ENCODE measurements at regions not wholly inside any gene's neighbourhood (a gene's known extent, or its start where the extent isn't known, plus 50 kb on each side); places are given as distances from the start of the nearest gene placed in this dataset.

DNA sequence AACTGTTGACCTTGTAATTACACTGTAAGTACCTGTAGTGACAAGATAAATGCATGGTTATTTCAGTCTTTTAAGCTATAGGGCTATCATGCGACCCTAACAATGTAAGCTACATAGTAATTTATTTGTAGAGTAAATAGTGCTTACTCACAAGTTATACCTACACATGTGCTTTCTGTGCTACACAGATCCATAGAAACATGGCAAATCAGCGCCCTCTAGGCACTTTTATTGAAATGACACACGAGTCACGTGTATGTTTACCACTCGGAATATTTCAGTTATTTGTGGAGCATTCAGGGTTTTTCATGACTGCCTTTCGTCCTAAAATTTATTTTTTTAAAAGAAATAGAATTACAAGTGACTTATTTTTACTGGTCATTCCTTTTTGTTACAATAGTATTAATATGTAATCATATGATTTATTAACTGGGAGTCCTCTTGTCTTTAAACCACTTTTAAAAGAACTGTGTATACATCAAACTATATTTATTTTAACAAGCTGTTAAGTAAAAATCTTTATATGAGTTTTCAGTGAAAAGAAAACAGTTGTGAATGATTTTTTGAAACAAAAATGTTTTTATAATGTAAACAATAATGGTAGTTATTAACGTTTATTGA, 1242.3 kb upstream of the WWC1 start:
- Histone ChIP-seq H3K27me3 (ENCODE audit: insufficient read depth, low read length) (no peaks in the 10 kb centered on the region), H2AFZ (ENCODE audit: low read depth, low read length) (no peak overlapping the region), H3K9me3 (ENCODE audit: low read length) (no peaks in the 10 kb centered on the region), H3K4me3 (ENCODE audit: low read length) (no peak overlapping the region), H3K4me1 (ENCODE audit: insufficient read depth, low read length) (no peaks in the 10 kb centered on the region), H3K36me3 (ENCODE audit: insufficient read depth, low read length) (no peaks in the 10 kb centered on the region)

DNA sequence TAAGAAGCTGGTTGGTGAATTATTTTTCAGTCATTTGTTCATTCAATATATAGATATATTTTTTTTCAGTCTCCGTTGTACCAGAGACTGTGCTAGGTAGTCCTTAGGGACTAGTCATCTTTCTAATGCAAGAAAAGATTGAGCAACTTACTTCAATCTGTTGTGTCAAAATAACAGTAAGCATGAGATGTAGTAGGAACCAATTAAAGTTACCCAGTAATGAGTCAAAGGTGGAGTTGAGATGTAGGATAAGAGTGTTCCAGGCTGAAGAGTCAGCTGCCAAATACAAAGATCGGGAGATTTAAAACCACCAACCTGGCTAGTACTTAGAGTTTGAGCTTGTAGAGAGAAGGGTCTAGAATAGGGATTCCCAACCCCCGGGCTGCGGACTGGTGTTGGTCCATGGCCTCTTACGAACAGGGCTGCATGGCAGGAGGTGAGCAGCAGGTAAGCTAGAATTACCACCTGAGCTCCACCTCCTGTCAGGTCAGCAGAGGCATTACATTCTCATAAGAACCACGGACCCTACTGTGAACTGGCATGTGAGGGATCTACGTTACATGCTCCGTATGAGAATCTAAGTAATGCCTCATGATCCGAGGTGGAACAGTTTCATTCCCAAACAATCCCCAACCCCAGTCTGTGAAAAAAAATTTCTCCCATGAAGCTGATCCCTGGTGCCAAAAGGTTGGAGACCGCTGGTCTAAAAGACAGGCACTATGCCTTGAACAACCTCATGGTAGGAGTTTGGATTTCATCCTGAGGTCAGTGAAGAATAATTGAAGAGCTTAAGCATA, 1241.5 kb upstream of the WWC1 start:
- Histone ChIP-seq H3K27me3 (ENCODE audit: insufficient read depth, low read length) (no peaks in the 10 kb centered on the region), H3K9me3 (ENCODE audit: low read length) (no peaks in the 10 kb centered on the region), H3K4me1 (ENCODE audit: insufficient read depth, low read length) (no peaks in the 10 kb centered on the region), H2AFZ (ENCODE audit: low read depth, low read length) (no peak overlapping the region), H3K4me3 (ENCODE audit: low read length) (no peak overlapping the region), H3K36me3 (ENCODE audit: insufficient read depth, low read length) (no peaks in the 10 kb centered on the region)

DNA sequence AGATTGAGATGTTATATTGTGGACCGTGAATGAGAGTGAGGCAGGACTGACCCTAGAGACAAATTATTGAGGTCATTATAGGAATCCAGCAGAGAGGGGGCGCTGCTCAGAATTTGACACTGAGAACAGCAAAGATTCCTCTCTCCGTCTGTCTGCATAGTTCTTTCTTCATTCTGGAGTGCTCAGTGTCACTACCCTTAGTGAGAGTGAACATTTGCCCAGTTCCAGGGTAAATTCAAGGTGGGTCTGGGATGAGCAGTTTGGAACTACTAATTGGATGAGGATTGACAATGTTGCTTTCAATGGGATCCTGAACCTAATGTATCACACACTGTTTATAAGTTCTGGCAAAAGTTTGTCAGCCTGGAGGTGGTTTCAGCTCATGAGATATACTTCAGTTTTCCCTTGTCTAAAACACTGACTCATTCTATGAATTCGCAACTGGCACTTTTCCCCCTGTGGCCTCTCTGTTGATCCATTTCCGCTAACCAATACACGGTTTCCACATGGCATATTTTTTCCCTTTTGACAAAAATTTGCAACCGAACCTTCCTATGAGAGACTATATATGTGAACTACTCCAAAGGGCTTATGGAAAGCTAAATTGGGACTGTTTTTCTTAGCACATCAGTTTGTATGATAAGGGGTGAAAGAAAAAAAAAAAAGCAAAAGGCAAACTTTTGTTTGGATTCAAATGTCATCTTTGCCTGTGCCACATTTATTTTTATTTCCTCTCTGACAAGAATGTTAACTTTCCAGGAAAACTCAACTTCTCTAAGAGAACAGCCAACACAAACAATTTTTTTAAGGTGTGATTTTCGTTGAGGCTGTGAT, 1240.7 kb upstream of the WWC1 start:
- Histone ChIP-seq H3K36me3 (ENCODE audit: insufficient read depth, low read length) (no peaks in the 10 kb centered on the region), H3K9me3 (ENCODE audit: low read length) (no peaks in the 10 kb centered on the region), H3K4me1 (ENCODE audit: insufficient read depth, low read length) (no peaks in the 10 kb centered on the region), H2AFZ (ENCODE audit: low read depth, low read length) (no peak overlapping the region), H3K27me3 (ENCODE audit: insufficient read depth, low read length) (no peaks in the 10 kb centered on the region), H3K4me3 (ENCODE audit: low read length) (no peak overlapping the region)

DNA sequence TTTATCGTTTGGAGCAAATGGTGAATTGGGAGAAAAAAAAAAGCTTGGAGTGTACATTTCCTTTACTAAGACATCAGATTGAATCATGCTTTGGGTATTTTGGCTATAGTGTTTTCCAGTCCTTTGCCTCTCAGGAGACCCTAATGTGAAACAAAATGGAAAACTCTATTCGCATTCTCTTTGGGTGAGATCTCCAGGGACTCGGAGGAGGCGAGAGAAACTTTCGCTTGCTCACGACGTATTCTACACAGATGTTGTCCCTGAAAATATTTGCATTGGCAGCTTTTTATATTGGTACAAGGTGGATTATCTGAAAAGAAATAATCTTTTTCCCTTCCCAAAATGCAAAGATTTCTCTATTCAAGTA, 1240.1 kb upstream of the WWC1 start:
- H3K9me3 ChIP-seq (ENCODE audit: low read length), result no peaks in the 10 kb centered on the region
- no peaks in the 10 kb centered on the region for H3K36me3 ChIP-seq (ENCODE audit: insufficient read depth, low read length)
- no peaks in the 10 kb centered on the region for H3K4me1 ChIP-seq (ENCODE audit: insufficient read depth, low read length)
- H2AFZ ChIP-seq (ENCODE audit: low read depth, low read length), result no peak overlapping the region
- H3K27me3 ChIP-seq (ENCODE audit: insufficient read depth, low read length), result no peaks in the 10 kb centered on the region
- H3K4me3 ChIP-seq (ENCODE audit: low read length), result no peak overlapping the region

DNA sequence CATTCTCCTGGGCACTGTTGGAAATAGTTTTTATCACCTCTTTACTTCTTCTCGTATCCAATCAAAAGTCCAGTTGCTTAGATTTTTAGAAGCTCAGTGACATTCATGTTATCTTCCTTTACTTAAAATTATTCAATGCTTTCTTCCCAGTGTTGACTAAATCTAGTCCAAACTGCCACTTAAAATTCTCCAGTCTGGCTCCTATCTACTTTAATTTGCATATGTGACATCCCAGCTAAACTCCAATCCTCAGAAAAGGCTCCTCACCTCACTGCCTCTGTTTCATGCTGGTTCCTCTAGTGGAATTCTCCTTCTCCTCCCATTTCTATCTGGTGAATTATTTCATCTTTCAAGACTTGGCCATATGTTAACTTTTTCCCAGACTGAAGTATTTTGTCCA, 1238.7 kb upstream of the WWC1 start:
- Histone ChIP-seq H2AFZ (ENCODE audit: low read depth, low read length) (no peak overlapping the region), H3K27me3 (ENCODE audit: insufficient read depth, low read length) (no peaks in the 10 kb centered on the region), H3K4me1 (ENCODE audit: insufficient read depth, low read length) (no peaks in the 10 kb centered on the region), H3K9me3 (ENCODE audit: low read length) (no peaks in the 10 kb centered on the region), H3K4me3 (ENCODE audit: low read length) (no peak overlapping the region), H3K36me3 (ENCODE audit: insufficient read depth, low read length) (no peaks in the 10 kb centered on the region)

DNA sequence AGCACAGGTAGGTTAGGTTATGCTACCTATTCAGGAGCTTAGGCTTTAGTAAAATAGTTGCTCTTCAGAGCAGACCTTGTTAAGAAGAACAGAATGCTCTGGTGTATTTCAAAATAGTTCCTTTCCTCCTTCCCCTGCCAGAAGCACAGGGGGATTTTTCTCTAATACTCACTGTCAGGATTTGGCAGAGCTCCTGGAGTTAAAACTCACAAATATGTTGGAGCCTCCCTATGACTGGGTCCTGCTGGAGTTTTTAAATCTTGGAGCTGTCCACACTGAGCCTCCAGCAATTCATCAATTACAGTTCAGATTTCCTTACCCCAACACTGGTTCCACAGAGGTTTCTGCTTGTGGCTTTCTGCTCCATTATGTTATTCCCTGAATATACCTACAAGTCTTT, 1233.8 kb upstream of the WWC1 start:
- no peaks in the 10 kb centered on the region for H3K36me3 ChIP-seq (ENCODE audit: insufficient read depth, low read length)
- H3K4me1 ChIP-seq (ENCODE audit: insufficient read depth, low read length), result no peaks in the 10 kb centered on the region
- H2AFZ ChIP-seq (ENCODE audit: low read depth, low read length), result no peak overlapping the region
- H3K27me3 ChIP-seq (ENCODE audit: insufficient read depth, low read length), result no peaks in the 10 kb centered on the region
- H3K4me3 ChIP-seq (ENCODE audit: low read length), result no peak overlapping the region
- no peaks in the 10 kb centered on the region for H3K9me3 ChIP-seq (ENCODE audit: low read length)

GRCh38 chr5:167061695-167062094, 1229.8 kb upstream of the WWC1 start:
- no peaks in the 10 kb centered on the region for H3K27me3 ChIP-seq (ENCODE audit: insufficient read depth, low read length)
- H3K9me3 ChIP-seq (ENCODE audit: low read length), result no peaks in the 10 kb centered on the region
- H3K36me3 ChIP-seq (ENCODE audit: insufficient read depth, low read length), result no peaks in the 10 kb centered on the region
- no peak overlapping the region for H2AFZ ChIP-seq (ENCODE audit: low read depth, low read length)
- no peak overlapping the region for H3K4me3 ChIP-seq (ENCODE audit: low read length)
- peaks cover 12% of the 10 kb centered on the region for H3K4me1 ChIP-seq (ENCODE audit: insufficient read depth, low read length)

GRCh38 chr5:167063116-167063515, 1228.3 kb upstream of the WWC1 start:
- Histone ChIP-seq H3K4me1 (ENCODE audit: insufficient read depth, low read length) (peaks cover 12% of the 10 kb centered on the region), H3K9me3 (ENCODE audit: low read length) (no peaks in the 10 kb centered on the region), H3K4me3 (ENCODE audit: low read length) (no peak overlapping the region), H3K36me3 (ENCODE audit: insufficient read depth, low read length) (no peaks in the 10 kb centered on the region), H3K27me3 (ENCODE audit: insufficient read depth, low read length) (no peaks in the 10 kb centered on the region), H2AFZ (ENCODE audit: low read depth, low read length) (no peak overlapping the region)

- H3K36me3 ChIP-seq (ENCODE audit: insufficient read depth, low read length), result no peaks in the 10 kb centered on the region
- H3K4me3 ChIP-seq (ENCODE audit: low read length), result no peak overlapping the region
- no peak overlapping the region for H2AFZ ChIP-seq (ENCODE audit: low read depth, low read length)
- H3K4me1 ChIP-seq (ENCODE audit: insufficient read depth, low read length), result peaks cover 12% of the 10 kb centered on the region
- no peaks in the 10 kb centered on the region for H3K27me3 ChIP-seq (ENCODE audit: insufficient read depth, low read length)
- H3K9me3 ChIP-seq (ENCODE audit: low read length), result no peaks in the 10 kb centered on the region
Measured at GRCh38 chr5:167063788-167064187, 1227.7 kb upstream of the WWC1 start.

- Histone ChIP-seq H2AFZ (ENCODE audit: low read depth, low read length) (peak overlapping the region; percentile 26), H3K9me3 (ENCODE audit: low read length) (no peaks in the 10 kb centered on the region), H3K27me3 (ENCODE audit: insufficient read depth, low read length) (no peaks in the 10 kb centered on the region), H3K36me3 (ENCODE audit: insufficient read depth, low read length) (no peaks in the 10 kb centered on the region), H3K4me3 (ENCODE audit: low read length) (no peak overlapping the region), H3K4me1 (ENCODE audit: insufficient read depth, low read length) (peaks cover 12% of the 10 kb centered on the region)
Measured at GRCh38 chr5:167064198-167064776, 1227.2 kb upstream of the WWC1 start.

- Histone ChIP-seq H2AFZ (ENCODE audit: low read depth, low read length) (no peak overlapping the region), H3K4me1 (ENCODE audit: insufficient read depth, low read length) (peaks cover 12% of the 10 kb centered on the region), H3K27me3 (ENCODE audit: insufficient read depth, low read length) (no peaks in the 10 kb centered on the region), H3K36me3 (ENCODE audit: insufficient read depth, low read length) (no peaks in the 10 kb centered on the region), H3K9me3 (ENCODE audit: low read length) (no peaks in the 10 kb centered on the region), H3K4me3 (ENCODE audit: low read length) (no peak overlapping the region)
Measured at GRCh38 chr5:167065794-167066193, 1225.7 kb upstream of the WWC1 start.

DNA sequence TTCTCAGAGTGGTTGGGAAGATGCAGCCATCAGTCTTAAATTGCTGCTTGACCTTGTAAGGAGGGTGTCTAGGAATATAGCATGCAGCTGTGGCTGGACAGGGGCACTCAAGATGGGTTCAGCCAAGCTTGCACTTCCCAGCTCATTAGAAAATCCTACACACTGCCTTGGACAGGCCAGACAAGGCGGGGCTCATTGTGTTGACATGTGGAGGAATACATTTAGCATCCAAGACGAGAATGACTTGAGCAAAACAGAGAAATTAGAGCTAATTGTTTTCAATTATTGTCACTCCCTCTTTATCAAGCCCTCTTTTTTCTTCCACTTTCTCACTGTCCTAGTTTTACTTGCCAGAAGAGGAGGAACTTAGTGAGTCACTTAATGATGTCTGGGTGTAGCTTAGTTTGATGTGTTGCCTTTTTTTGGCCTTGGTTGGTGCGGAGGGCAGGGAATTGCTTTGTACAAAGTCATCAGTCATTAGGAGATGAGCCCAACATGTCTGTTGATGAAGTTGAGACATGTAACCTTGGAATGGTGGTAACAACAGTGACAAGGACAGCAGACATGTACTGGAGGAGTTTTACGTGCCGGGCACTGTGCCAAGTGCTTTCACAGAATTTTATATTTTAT, 1219.3 kb upstream of the WWC1 start:
- no peaks in the 10 kb centered on the region for H3K9me3 ChIP-seq (ENCODE audit: low read length)
- H2AFZ ChIP-seq (ENCODE audit: low read depth, low read length), result no peak overlapping the region
- H3K27me3 ChIP-seq (ENCODE audit: insufficient read depth, low read length), result no peaks in the 10 kb centered on the region
- H3K4me3 ChIP-seq (ENCODE audit: low read length), result no peak overlapping the region
- no peaks in the 10 kb centered on the region for H3K4me1 ChIP-seq (ENCODE audit: insufficient read depth, low read length)
- H3K36me3 ChIP-seq (ENCODE audit: insufficient read depth, low read length), result no peaks in the 10 kb centered on the region

DNA sequence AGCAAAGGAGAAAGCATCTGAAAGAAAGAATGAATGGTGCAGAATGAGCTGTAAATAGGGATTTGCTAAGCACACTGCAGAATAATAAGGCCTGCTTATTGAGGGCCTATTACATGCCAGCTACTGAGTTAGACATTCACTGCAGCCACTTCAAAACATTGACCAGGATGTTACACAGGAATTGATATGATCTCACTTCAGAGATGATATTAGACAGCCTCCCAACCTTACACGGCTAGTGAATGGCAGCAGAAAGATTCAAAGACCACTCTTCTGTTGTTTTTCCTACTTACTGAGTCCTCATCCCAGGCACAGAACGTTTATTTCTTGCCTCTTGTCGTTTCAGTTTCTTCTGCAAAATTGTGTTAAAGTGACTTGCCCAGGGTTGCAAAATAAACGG, 1209.9 kb upstream of the WWC1 start:
- Histone ChIP-seq H3K4me3 (ENCODE audit: low read length) (no peak overlapping the region), H3K27me3 (ENCODE audit: insufficient read depth, low read length) (no peaks in the 10 kb centered on the region), H2AFZ (ENCODE audit: low read depth, low read length) (no peak overlapping the region), H3K9me3 (ENCODE audit: low read length) (no peaks in the 10 kb centered on the region), H3K4me1 (ENCODE audit: insufficient read depth, low read length) (peaks cover 4% of the 10 kb centered on the region), H3K36me3 (ENCODE audit: insufficient read depth, low read length) (no peaks in the 10 kb centered on the region)

Data from neuron (in vitro differentiated cells).